ENCODE measurements at regions not wholly inside any gene's neighbourhood (a gene's known extent, or its start where the extent isn't known, plus 50 kb on each side); places are given as distances from the start of the nearest gene placed in this dataset.

GRCh38 chr7:32158751-32159745 lies 88.8 kb upstream of the PDE1C start:
- no peak overlapping the region for H3K4me3 ChIP-seq (ENCODE audit: low read depth, low read length)
- no peak for TF ChIP-seq CTCF (IDR thresholded peaks at IDR 0.05; ENCODE audit: insufficient read depth, low read depth, low read length)
- no peak for DNase-seq (ENCODE audit: low read depth)

GRCh38 chr7:32158076-32158475 lies 87.9 kb upstream of the PDE1C start:
- no peak for TF ChIP-seq CTCF (IDR thresholded peaks at IDR 0.05; ENCODE audit: insufficient read depth, low read depth, low read length)
- no peak for DNase-seq (ENCODE audit: low read depth)
- H3K4me3 ChIP-seq (ENCODE audit: low read depth, low read length): no peak overlapping the region

- no peak overlapping the region for H3K4me3 ChIP-seq (ENCODE audit: low read depth, low read length)
- no peak for TF ChIP-seq CTCF (IDR thresholded peaks at IDR 0.05; ENCODE audit: insufficient read depth, low read depth, low read length)
- DNase-seq (ENCODE audit: low read depth): no peak
Measured at GRCh38 chr7:32155712-32156111, 85.5 kb upstream of the PDE1C start.

- DNase-seq (ENCODE audit: low read depth): no peak
- no peak for TF ChIP-seq CTCF (IDR thresholded peaks at IDR 0.05; ENCODE audit: insufficient read depth, low read depth, low read length)
- no peak overlapping the region for H3K4me3 ChIP-seq (ENCODE audit: low read depth, low read length)
Measured at GRCh38 chr7:32154797-32155196, 84.6 kb upstream of the PDE1C start.

GRCh38 chr7:32153006-32153405 lies 82.8 kb upstream of the PDE1C start:
- no peak for TF ChIP-seq CTCF (IDR thresholded peaks at IDR 0.05; ENCODE audit: insufficient read depth, low read depth, low read length)
- no peak for DNase-seq (ENCODE audit: low read depth)
- H3K4me3 ChIP-seq (ENCODE audit: low read depth, low read length): no peak overlapping the region

- no peak overlapping the region for H3K4me3 ChIP-seq (ENCODE audit: low read depth, low read length)
- DNase-seq (ENCODE audit: low read depth): no peak
- TF ChIP-seq CTCF (IDR thresholded peaks at IDR 0.05; ENCODE audit: insufficient read depth, low read depth, low read length): no peak
Measured at GRCh38 chr7:32152576-32152975, 82.4 kb upstream of the PDE1C start.
